NCI-H2227 treated with DMSO at 0.1 percent for 48 hours (cell line): ENCODE measurements at regions not wholly inside any gene's neighbourhood (a gene's known extent, or its start where the extent isn't known, plus 50 kb on each side); places are given as distances from the start of the nearest gene placed in this dataset.

Experiments
- DNase-seq: peaks from one replicate; lab custom pipeline; 2025; lab: John Stamatoyannopoulos, UW

DNA sequence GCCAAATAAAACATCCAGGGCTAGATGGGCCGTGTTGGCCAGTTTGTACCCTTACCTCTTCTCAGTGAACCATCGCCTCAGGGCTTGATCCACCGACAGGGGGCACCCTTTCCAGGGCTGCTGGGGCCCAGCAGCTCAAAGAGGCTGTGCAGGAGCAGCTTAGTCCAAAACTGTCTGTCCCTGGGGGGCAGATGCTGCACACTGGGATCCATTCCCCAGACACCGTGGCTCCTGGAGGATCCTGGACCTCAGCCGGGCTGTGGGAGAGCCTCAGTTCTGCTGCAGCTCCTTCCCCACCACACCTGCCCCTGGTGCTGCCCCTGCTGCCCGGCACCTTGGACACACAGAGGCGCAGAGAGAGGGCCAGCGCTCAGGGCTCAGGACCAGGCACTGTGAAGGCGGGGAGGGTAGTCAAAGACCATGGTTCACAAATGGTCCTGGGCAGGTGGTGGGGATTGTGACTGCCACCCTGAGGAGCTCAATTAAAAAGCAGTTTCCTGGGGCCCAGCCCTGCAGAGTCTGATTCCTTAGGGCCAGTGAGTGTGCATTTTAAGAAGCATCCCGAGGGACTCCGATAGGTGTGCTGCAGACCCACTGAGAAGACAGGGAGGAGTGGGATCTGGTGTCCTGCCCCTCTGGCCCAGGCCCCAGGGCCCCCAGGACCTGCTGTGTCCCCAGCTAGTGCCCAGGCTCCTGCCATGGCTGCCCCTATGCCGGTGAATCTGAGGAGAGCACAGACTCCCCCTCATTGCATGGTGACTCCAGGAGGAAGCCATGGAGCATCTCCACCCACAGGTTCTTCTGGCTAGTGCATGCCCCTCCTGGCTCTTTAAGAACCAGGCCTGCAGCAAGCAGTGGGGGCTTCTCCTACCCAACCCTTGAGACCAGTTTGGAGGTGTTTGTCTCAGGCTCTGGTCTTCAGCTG lies 86.5 kb upstream of the PRR20G start:
- DNase-seq: no peak

DNA sequence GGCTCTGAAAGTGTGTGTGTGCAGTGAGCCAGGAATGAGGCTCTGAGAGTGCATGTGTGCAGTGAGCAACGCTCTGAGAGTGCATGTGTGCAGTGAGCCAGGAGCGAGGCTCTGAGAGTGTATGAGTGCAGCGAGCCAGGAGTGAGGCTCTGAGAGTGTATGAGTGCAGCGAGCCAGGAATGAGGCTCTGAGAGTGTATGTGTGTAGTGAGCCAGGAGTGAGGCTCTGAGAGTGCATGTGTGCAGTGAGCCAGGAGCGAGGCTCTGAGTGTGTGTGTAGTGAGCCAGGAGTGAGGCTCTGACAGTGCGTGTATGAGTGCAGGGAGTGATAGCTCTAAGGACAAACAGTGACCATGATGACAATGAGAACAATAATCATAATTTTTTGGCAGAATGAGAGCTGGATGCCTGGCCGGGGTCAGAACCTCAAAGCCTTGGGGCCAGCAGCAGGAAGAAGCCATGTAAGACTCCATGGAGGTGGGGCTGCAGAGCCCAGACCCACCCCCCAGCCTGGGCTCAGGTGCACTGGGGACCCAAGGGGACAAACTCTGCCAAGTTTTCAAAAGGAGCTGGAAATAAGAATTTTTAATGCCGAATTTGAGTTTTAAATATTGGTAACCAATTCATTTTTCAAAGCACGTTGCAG lies 85.7 kb upstream of the PRR20G start:
- no peak for DNase-seq

DNA sequence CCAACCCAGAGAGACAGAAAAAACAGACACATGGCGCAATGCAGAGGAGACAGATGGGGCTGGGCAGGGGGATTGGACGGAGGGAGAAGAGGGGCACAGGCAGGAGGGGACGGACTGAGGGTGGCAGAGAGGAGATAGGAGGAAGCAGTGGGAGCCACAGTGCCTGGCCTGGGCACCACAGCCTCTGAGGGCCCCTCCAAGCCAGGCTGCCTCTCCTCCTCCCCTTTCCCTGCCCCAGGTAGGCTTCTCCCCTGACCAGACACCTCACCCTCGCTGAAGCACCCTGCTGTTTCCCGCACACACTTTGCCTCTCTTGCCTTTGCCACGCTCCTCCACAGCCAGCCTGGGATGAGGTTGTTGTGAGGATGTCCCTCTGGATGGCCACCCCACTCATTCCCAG lies 84.0 kb upstream of the PRR20G start:
- DNase-seq: no peak

- DNase-seq: peak; percentile 15
Measured at GRCh38 chr3:127371334-127371733, 83.5 kb upstream of the PRR20G start.

GRCh38 chr3:127370906-127371305 lies 83.1 kb upstream of the PRR20G start:
- no peak for DNase-seq

DNA sequence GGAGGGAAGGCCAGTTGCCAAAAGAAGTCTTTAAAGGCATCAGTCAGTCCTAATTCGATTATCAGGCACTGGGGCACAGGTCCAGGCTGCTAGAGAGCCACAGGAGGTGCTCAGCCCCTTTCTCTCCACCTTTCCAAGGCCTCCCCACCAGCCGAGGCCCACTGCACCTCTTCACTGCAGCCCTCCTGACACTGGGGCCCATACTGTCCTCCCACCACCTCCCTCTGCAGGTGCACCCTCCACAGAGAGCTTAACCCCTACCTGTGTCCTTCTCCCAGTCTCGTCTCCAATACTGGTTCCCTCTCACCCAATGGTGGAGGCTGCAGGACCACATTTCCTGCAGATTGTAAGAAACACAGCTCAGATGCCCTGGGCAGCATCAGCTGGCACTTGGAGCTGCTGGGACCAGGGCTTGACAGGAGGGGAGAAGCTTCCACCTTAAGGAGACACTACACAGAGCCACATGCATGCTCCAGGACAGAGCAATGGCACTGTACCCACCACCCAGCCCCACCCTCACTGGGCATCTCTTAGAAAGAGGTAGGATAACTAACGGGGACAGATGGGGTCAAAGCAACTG lies 81.6 kb upstream of the PRR20G start:
- DNase-seq: no peak

DNA sequence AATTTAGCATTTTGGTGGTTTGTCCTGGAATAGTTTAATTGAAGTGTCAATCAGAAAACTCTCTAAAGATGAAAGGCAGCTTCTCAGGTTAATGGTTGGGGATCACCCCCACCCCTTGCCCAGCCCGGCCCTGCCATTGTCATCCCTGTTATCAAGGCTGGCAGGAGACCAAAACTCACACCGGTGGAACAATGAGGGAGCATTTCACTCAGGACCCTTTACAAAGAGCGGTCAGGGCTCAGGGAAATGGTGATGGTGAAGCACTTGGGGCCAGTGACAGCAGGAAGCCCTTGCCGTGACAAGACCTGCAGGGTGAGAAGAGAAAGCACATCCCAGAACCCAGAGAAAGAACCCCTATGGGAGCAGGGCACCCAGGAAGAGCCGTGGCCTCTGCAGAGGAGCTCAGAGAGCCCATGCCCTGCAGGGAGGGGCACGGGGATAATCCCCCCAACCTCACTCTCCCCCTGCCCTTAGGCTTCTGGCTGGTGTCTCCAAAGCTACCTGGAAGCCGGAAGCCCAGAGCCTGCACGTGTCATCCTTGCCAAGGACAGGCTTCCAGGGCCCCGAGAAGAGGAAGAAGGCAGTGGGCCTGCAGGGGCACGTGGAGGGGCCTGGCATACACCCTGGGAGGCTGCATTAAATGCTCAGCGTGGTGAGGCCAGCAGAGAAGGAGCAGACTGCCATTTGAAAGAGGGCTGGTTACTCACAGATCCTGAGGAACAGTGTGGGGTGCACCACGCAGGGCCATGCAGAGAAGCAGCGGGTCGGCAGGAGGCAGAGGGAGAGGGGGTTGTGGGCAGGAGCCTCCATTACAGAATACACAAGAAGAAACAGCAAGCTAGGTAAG lies 80.6 kb upstream of the PRR20G start:
- peak; percentile 1 for DNase-seq

GRCh38 chr3:127367593-127367992 lies 79.7 kb upstream of the PRR20G start:
- DNase-seq: no peak

GRCh38 chr3:127366383-127366782 lies 78.5 kb upstream of the PRR20G start:
- DNase-seq: no peak

DNA sequence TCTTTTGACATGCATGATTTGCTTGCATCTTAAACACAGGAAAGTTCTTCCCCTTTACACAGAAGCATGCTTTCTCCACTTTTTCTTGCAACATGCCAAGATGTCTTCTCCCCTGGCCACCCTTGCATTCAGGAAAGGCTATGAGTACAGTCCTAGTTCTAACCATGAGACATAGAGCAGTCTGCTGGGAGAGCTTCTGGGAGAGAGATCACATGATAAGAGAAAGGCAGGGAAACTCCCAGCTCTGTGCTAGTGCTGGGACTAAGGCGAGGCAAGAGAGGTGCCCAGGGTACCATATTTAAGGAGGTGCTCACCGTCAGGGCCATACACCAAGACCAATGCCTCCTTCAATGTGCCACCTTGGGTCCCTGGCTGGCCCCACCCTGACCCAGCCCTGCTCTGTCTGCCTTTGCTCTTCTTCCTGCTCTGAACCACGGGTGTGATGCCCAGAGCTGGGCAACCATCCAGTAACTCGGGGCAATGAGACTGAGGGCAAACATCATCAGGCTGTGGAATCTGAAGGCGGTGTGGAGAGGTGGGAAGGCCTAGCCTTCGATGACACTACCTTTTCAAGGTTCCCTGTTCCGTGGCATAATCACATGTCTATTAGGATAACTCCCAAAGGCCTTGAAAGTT lies 77.4 kb upstream of the PRR20G start:
- no peak for DNase-seq

DNA sequence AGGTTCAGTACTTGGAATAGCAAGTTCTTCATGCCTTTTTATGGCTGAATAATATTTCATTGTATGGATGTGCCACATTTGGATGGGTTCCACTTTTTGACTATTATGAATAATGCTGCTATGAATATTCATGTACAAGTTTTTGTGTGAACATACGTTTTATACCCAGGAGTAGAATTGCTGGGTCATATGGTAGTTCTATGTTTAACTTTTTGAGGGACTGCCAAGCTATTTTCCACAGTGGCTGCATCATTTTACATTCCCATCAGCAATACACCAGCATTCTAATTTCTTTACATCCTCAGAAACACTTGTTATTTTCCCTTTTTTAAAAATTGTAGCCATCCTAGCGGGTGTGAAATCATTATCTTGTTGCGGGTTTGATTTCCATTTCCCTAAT lies 76.0 kb upstream of the PRR20G start:
- DNase-seq: no peak

GRCh38 chr3:127363171-127363570 lies 75.3 kb upstream of the PRR20G start:
- no peak for DNase-seq

- no peak for DNase-seq
Measured at GRCh38 chr3:127360647-127361046, 72.8 kb upstream of the PRR20G start.

GRCh38 chr3:127358641-127359040 lies 70.8 kb upstream of the PRR20G start:
- DNase-seq: no peak

GRCh38 chr3:127356381-127356780 lies 68.5 kb upstream of the PRR20G start:
- no peak for DNase-seq

GRCh38 chr3:127354761-127355160 lies 66.9 kb upstream of the PRR20G start:
- DNase-seq: no peak

- no peak for DNase-seq
Measured at GRCh38 chr3:127352612-127353011, 64.8 kb upstream of the PRR20G start.

DNA sequence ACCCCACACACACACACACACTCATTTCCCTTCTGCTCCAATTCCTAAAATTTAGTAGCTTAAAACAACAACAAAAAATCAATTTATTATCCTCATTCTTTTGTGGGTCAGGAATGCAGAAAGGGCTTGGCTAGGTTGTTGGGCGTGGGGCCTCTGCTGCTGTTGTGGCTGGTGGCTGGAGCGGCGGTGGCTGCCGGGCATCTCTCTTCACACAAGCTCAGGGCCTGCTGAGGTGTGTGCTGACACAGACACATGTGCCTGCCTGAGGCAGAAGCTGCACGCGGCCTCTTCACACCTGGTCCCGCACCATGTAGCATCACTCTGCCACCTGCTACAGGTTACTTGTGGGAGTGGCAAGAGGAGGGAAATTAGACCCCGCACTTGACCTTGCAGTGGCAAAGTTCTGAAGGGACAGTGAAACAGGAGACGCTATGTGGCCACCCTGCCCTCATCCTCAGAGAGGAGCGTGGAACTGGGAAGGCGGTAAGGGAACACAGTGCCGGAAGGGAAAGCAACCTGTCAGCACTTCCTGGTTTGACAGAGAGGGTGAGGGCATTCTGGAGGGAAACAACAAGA lies 64.0 kb upstream of the PRR20G start:
- DNase-seq: no peak

DNA sequence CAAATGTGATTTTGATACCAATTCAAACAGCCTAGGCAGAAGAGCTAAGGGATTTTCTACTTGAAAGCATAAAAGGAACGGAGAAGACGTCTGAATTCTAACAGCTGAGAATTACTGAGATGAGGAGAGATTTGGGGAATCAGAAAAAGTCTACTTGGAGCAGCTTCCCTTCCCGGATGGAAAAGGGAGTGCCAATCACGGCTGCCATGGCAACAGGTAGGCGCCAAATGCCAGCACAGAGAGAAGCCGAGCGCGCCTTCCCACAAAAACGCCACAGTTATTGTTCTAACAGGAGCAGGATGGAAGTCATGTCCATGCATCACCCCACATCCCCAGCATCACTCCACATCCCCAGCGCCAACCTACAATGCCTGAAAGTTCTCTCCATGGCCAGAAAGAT lies 63.5 kb upstream of the PRR20G start:
- DNase-seq: no peak

- DNase-seq: no peak
Measured at GRCh38 chr3:127350172-127351050, 62.6 kb upstream of the PRR20G start.
